Urinary bladder (tissue), 3 donors: ENCODE measurements at regions not wholly inside any gene's neighbourhood (a gene's known extent, or its start where the extent isn't known, plus 50 kb on each side); places are given as distances from the start of the nearest gene placed in this dataset.

Source experiments
- DNase-seq: peaks from one replicate; pipeline ENCODE4 v3.0.0-alpha.2; 2015; ENCODE audit errors: extremely low spot score
- H3K27ac ChIP-seq: one replicate; pipeline ENCODE4 v1.5.1; 2013; ENCODE audit warnings: low read depth, mild to moderate bottlenecking, moderate library complexity
- H3K36me3 ChIP-seq: one replicate; pipeline ENCODE4 v1.6.1; 2013; ENCODE audit warnings: mild to moderate bottlenecking, moderate library complexity; ENCODE audit not compliant: insufficient read depth
- H3K4me1 ChIP-seq: one replicate; pipeline ENCODE4 v1.6.1; 2013; ENCODE audit warnings: mild to moderate bottlenecking, moderate library complexity; ENCODE audit not compliant: insufficient read depth
- H3K4me3 ChIP-seq: one replicate; pipeline ENCODE4 v1.5.1; 2013; ENCODE audit warnings: low read depth, low read length
- WGBS: extraction: QIAGEN DNeasy Blood & Tissue Kit; methylation state at CpG from one replicate; pipeline ENCODE4 v1.1.7; 2013; 5-methylcytosine and 5-hydroxymethylcytosine counted together
- donor health status: healthy with polysubstance abuse.
- donor health status: healthy.

DNA sequence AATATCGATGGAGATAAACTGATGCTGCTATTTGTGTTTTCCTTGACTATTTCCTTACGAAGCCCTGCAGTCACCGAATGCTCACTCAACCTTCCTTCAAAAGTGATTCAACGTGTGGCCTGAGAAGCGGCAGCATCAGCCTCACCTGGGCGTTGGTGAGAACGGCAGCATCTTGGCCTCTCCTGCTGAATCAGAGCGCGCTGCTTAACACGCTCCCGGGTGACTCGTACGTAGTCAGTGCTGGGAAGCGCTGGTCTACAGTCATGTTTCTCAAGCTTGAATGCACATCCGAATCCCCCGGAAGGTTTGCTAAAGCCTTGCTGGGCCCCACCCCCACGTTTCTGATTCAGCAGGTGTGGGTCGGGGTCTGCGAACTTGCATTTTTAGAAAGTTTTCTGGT lies 214.1 kb upstream of the RREB1 start:
- no peak for DNase-seq
- Histone ChIP-seq H3K4me1 (no peaks in the 10 kb centered on the region), H3K27ac (no peak overlapping the region), H3K36me3 (no peaks in the 10 kb centered on the region), H3K4me3 (no peak overlapping the region)
- WGBS: 76% methylated on average over 19 of the region's 19 CpGs

DNA sequence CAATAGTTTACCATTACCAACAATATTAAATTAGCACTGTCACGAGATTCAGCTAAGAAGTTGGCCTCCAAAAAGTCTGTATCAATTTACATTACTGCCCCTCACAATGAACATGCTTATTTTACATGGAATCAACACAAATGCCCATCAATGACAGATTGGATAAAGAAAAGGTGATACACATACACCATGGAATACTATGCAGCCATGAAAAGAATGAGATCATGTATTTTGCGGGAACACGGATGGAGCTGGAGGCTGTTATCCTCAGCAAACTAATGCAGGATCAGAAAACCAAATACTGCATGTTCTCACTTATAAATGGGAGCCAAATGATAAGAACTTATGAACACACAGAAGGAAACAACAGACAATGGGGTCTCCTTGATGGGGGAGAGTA lies 211.8 kb upstream of the RREB1 start:
- Histone ChIP-seq H3K27ac (no peak overlapping the region), H3K4me3 (no peak overlapping the region), H3K36me3 (no peaks in the 10 kb centered on the region), H3K4me1 (no peaks in the 10 kb centered on the region)
- 96% methylated on average over 3 of the region's 3 CpGs for WGBS
- DNase-seq: no peak

DNA sequence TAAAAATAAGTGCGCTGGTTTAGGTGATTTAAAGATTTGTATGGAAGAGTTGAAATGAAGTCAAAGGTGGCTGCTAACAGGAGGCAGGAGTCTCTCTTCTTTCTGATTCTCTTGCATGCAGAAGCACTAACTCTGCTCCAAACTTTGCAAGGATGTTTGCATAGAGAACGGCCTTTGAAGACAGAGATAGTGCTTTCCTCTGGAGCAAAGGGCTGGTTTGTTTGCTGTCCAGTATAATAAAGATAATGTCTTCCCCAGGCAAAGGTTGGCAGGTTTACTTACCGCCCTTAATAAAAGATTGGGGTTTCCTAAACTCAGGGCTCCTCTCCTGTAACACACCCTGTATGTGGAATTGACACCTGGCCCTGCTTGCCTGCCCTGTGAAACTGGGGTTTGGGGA lies 210.6 kb upstream of the RREB1 start:
- 57% methylated on average over 3 of the region's 3 CpGs for WGBS
- no peak for DNase-seq

DNA sequence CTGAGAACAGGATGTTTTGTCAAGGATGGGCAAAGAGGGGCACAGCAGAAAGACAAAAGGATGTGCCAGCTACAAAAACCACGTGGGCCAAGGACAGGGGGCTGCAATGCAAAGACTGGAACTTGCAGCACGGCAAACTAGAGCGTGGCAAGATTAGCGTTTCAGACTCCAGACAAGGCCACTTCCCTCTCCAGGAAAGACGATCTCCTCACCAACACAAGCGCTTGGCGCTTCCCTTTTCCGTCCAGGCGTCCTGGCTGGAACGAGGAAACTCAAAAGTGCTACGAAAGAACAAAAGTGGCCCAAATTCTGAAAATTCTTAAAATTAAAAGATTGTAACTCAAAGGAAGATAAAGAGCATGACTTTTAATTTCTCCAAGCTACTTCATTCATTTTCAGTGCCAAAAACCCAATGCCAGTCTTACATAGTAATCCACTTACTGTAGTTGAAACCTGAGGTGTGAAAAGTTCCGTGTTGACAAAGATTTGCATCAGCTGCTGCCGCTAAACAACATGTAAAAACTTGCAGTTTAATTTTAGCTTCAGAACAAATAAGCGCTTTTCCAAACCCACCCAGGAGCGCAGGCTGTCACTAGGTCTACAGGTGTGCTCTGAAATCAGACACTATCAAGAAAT lies 207.1 kb upstream of the RREB1 start:
- no peak for DNase-seq
- H3K4me1 ChIP-seq: no peaks in the 10 kb centered on the region
- no peak overlapping the region for H3K4me3 ChIP-seq
- no peak overlapping the region for H3K27ac ChIP-seq
- no peaks in the 10 kb centered on the region for H3K36me3 ChIP-seq
- WGBS: 66% methylated on average over 15 of the region's 15 CpGs

More for the DNA sequence above, 210.6 kb upstream of the RREB1 start:
- H3K4me1 ChIP-seq: no peaks in the 10 kb centered on the region
- H3K27ac ChIP-seq: no peak overlapping the region
- H3K4me3 ChIP-seq: no peak overlapping the region
- H3K36me3 ChIP-seq: no peaks in the 10 kb centered on the region

DNA sequence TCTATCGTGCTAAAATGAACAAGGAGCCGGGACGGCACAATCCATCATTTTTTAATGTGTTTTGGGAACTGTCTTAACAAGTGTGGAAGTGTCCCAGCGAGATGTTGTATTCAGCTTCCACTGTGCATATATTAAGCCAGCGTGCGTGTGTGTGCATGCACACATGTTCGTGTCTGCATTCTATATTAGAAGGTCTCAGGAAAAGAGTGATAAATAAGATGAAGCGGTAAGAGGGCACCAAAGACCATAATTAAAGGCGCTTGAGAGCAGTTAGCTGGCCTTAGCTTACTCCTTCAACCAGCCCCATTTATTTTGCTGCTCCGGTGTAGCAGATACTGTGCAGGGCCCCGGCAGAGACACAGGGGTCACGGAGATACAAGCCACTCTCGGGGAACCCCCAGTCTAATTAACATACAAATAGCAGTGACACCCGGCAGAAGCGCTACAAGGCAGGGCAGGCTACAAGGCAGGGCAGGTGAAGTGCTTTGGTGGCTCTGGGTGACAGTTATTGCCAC lies 206.5 kb upstream of the RREB1 start:
- no peaks in the 10 kb centered on the region for H3K4me1 ChIP-seq
- H3K36me3 ChIP-seq: no peaks in the 10 kb centered on the region
- H3K27ac ChIP-seq: no peak overlapping the region
- 76% methylated on average over 15 of the region's 15 CpGs for WGBS
- no peak for DNase-seq
- no peak overlapping the region for H3K4me3 ChIP-seq

DNA sequence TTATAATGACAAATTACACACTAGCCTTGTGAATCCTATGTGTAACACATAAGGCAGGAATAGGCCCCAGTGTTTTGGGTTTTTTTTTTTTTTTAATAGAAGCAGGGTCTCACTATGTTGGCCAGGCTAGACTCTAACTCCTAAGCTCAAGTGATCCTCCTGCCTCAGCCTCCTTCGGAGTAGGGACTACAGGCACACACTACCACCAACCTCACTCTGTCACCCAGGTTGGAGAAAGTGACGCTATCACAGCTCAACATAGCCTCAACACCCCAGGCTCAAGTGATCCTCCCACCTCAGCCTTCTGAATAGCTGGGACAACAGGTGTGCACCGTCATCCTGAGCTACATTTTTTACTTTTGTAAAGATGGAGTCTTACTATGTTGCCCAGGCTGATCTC lies 205.8 kb upstream of the RREB1 start:
- WGBS: 97% methylated on average over 3 of the region's 3 CpGs
- Histone ChIP-seq H3K36me3 (no peaks in the 10 kb centered on the region), H3K4me3 (no peak overlapping the region), H3K4me1 (no peaks in the 10 kb centered on the region), H3K27ac (no peak overlapping the region)
- no peak for DNase-seq

DNA sequence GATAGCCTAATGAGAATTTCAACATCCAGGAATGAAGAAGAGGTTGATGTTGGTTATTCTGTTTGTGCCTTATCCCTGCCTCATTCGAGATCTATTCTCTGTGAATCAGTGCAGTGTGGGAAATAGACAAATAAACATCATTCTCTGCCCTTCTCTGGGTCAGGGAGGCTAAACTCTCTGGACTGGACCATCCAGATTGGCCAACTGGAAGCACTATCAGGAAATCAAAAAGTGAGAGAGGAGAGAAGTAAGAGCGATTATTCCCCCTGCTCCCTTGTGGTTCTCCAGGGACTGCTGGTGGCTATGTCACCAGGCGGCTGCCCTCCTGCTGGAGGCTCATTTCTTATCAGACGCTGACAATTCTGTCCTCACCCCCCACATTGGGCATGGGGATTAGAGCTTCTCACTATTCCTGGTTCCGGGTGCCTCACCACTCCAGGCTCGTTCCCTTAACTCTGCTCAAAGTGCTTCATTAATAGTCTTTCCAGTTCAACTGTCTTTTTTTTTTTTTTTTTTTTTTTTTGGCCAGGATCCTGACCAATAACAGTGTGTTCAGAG lies 201.7 kb upstream of the RREB1 start:
- no peak for DNase-seq
- 74% methylated on average over 6 of the region's 6 CpGs for WGBS
- Histone ChIP-seq H3K4me3 (no peak overlapping the region), H3K36me3 (no peaks in the 10 kb centered on the region), H3K27ac (no peak overlapping the region), H3K4me1 (no peaks in the 10 kb centered on the region)

DNA sequence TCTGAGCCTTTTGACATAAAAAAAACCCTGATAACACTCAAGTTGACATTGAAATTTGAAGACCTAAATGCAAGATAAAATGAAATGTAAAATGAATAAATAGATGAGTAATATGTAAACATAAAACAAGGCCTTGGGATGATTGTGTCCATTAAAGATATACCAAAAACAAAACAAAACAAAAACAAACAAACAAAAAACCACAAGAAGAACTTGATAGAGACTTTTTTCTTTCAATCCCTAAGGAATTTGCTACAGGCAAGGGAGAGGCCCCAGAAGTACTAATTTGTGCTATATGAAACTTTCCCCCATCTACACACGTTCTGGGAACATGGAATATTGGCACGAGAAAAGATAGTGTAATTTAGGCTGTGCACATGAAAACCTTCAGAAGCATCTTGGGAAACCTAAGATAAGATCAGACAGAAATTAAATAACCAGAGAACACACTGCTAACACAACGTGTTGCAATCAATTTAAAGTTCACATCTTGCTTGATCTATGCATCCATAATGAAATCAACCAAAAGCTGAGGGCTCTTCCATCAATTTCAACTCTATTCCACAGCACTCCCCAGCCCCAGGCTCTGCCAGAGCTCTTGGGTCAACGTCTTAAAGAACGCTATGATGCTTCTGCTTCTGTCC lies 201.1 kb upstream of the RREB1 start:
- no peak for DNase-seq
- Histone ChIP-seq H3K36me3 (no peaks in the 10 kb centered on the region), H3K4me1 (no peaks in the 10 kb centered on the region), H3K27ac (no peak overlapping the region), H3K4me3 (no peak overlapping the region)
- WGBS: 68% methylated on average over 5 of the region's 5 CpGs

DNA sequence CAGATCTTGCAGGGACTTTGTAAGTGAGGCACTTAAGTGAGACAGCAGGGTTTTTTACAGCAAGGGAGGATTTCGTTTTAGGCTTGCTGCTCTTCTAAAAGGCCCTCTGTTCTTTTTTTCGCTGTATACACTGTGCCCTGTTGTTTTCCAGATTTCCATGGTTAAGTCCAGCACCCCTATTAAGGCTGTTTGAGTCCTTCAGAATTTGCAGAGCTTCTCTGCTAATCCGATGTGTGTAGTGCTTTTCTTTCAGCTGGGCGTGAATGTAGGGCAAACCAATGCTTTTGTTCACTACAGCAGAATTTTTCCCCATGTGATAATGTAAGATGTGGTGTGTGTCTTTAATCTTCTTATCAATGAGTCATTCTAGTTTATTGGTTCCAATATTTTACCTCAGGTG lies 200.5 kb upstream of the RREB1 start:
- H3K4me3 ChIP-seq: no peak overlapping the region
- H3K36me3 ChIP-seq: no peaks in the 10 kb centered on the region
- no peak for DNase-seq
- H3K27ac ChIP-seq: no peak overlapping the region
- no peaks in the 10 kb centered on the region for H3K4me1 ChIP-seq
- 85% methylated on average over 4 of the region's 4 CpGs for whole genome bisulfite sequencing

DNA sequence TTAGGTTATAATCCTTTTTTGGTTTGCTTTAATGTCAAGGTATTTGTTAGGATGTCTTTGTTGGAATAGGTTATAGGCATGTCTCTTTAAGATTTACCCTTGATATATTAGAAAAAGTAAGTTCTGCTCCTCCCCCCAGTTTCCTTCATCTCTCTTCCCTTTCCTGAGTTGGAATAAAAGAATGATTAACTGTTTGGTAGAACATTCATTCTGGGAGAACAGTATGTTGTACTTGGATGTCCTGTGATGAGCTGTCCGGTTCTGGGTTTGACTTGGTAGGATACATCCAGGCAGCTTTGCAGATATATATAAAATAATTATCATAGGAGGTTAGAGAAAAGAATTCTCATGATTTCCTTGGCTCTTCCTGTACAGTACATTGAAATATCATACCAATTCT lies 199.6 kb upstream of the RREB1 start:
- H3K4me3 ChIP-seq: no peak overlapping the region
- no peaks in the 10 kb centered on the region for H3K36me3 ChIP-seq
- 93% methylated on average over 1 of the region's 1 CpG for WGBS
- DNase-seq: no peak
- no peaks in the 10 kb centered on the region for H3K4me1 ChIP-seq
- no peak overlapping the region for H3K27ac ChIP-seq

DNA sequence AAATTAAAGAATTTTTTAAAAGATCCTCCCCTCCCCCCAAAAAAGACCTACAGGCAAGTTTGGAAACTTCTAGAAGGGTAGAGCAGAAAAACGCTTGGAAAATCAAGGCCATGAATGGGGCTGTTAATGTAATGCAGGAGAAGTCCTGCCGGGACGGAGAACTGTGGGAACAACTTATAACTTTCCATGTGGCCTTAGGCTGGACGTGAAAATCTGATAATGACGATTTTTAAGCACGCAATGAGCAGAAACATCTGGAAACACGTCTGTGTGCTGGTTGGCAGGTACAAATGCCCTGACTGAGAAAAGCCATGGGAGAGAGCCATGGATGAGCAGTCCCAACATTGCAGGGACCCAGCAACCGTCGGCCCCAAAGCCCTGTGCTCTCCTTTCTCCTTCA lies 198.7 kb upstream of the RREB1 start:
- WGBS: 76% methylated on average over 9 of the region's 9 CpGs
- Histone ChIP-seq H3K36me3 (no peaks in the 10 kb centered on the region), H3K4me3 (no peak overlapping the region), H3K4me1 (no peaks in the 10 kb centered on the region), H3K27ac (no peak overlapping the region)
- DNase-seq: no peak

DNA sequence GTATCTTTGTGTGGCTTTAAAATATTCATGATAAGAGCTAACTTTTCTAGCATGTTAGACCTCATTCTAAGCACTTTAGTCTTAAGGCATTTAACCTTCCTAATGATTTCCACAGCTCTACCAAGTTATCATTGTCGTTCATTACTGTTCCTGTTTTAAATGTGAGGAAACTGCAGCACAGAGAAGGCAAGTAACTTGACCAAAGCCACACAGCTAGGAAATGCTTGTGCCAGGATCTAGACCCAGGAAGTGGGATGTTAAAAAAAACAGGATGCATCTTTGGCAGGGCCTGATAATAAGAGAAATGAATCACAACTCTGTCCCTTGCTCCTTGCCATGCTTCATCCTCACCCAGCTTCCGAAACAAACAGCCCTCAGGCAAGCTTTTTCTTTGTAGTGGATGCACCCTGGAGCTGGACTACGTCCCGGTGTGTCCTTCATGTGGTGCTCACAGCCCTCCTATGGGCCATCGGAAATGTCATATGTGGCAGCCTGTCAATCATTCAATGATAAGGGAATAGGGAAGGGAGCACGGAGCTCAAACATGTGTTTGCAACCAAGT lies 196.9 kb upstream of the RREB1 start:
- WGBS: 94% methylated on average over 6 of the region's 6 CpGs
- no peaks in the 10 kb centered on the region for H3K36me3 ChIP-seq
- no peak overlapping the region for H3K27ac ChIP-seq
- DNase-seq: no peak
- H3K4me3 ChIP-seq: no peak overlapping the region
- H3K4me1 ChIP-seq: no peaks in the 10 kb centered on the region

DNA sequence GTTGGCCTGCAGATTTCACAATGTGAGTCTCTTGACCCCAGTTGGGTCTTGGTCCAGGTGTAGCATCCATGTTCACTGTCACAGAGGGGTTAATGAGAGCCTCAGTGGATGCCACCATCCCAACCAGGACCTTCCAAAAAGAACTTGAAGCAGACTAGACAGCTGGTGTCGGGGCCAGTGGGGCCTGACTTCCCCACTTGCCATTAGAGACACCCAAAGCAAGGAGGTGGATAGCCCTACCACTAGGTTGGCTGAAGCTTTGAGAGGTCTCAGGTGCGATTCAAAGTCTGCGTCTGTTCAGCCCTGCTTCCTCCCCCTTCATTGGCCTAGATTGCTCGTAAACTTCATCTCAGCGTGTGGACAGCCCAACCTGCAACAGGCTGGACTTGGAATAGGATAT lies 196.4 kb upstream of the RREB1 start:
- H3K27ac ChIP-seq: no peak overlapping the region
- no peak for DNase-seq
- H3K4me3 ChIP-seq: no peak overlapping the region
- no peaks in the 10 kb centered on the region for H3K36me3 ChIP-seq
- 92% methylated on average over 5 of the region's 5 CpGs for WGBS
- no peaks in the 10 kb centered on the region for H3K4me1 ChIP-seq
